IMR-90 (cell line): ENCODE measurements at regions not wholly inside any gene's neighbourhood (a gene's known extent, or its start where the extent isn't known, plus 50 kb on each side); places are given as distances from the start of the nearest gene placed in this dataset.

ENCODE experiments used
- ATAC-seq: fragments of 200-7000 bp; cut with Tn5 transposase; 2 replicates; pipeline ENCODE4 v1.9.1; 2020; ENCODE audit warnings: low read depth, mild to moderate bottlenecking, moderate library complexity
- BruUV-seq: library from RNA; stranded (reverse); fragments of 400-500 nt; replicated peaks from 2 replicates; lab custom pipeline; 2021; lab: Mats Ljungman, UMichigan
- CTCF ChIA-PET: fragments of 300-600 bp; formaldehyde crosslinking; extraction: SDS; loops from one replicate; lab custom pipeline; 2021; ENCODE audit warnings: antibody characterized with exemption; lab: Yijun Ruan, JAX
- POLR2A ChIA-PET: fragments of 300-600 bp; sonication (Branson Sonifier 250); formaldehyde crosslinking; loops from one replicate; lab custom pipeline; 2022; ENCODE audit warnings: antibody characterized with exemption; ENCODE audit not compliant: unreplicated experiment; lab: Charles Lee
- DNase-seq: peaks from one replicate; pipeline ENCODE4 v3.0.0; 2013
- H2AFZ ChIP-seq: replicated peaks from 2 replicates; pipeline ENCODE3; 2013; ENCODE audit warnings: low read length, mild to moderate bottlenecking; ENCODE audit not compliant: poor library complexity
- H2AK5ac ChIP-seq: 2 replicates; pipeline ENCODE4 v1.6.1; 2013; ENCODE audit warnings: low read depth, low read length, inconsistent platforms
- H2AK9ac ChIP-seq: replicated peaks from 2 replicates; pipeline ENCODE3; 2013; ENCODE audit warnings: mild to moderate bottlenecking, low read depth, low read length, moderate library complexity; ENCODE audit not compliant: poor library complexity
- H2BK120ac ChIP-seq: 2 replicates; pipeline ENCODE4 v1.6.1; 2013; ENCODE audit warnings: low read depth, low read length, inconsistent platforms
- H2BK15ac ChIP-seq: 3 replicates; pipeline ENCODE4 v1.6.1; 2013; ENCODE audit warnings: low read depth, low read length, inconsistent platforms
- H2BK20ac ChIP-seq: 2 replicates; pipeline ENCODE4 v1.6.1; 2013; ENCODE audit warnings: low read depth, mild to moderate bottlenecking, inconsistent platforms, low read length, moderate library complexity
- H2BK5ac ChIP-seq: 2 replicates; pipeline ENCODE4 v1.6.1; 2013; ENCODE audit warnings: mild to moderate bottlenecking, low read depth, low read length, inconsistent platforms; ENCODE audit not compliant: poor library complexity, severe bottlenecking
- H3K14ac ChIP-seq: replicated peaks from 2 replicates; pipeline ENCODE4 v1.6.1; 2013; ENCODE audit warnings: low read depth, low read length, inconsistent platforms
- H3K18ac ChIP-seq: 2 replicates; pipeline ENCODE4 v1.6.1; 2013; ENCODE audit warnings: low read depth, low read length, control low read depth
- H3K23ac ChIP-seq: 2 replicates; pipeline ENCODE4 v1.6.1; 2013; ENCODE audit warnings: low read depth, low read length, inconsistent platforms
- H3K27ac ChIP-seq: 2 replicates; pipeline ENCODE4 v1.5.1; 2013; ENCODE audit warnings: mild to moderate bottlenecking, control low read depth, low read length; ENCODE audit not compliant: insufficient read depth
- H3K27me3 ChIP-seq: 2 replicates; pipeline ENCODE4 v1.6.1; 2013; ENCODE audit warnings: low read length; ENCODE audit not compliant: control insufficient read depth, insufficient read depth
- H3K36me3 ChIP-seq: 2 replicates; pipeline ENCODE4 v1.6.1; 2013; ENCODE audit warnings: low read length, mixed read lengths; ENCODE audit not compliant: control insufficient read depth, insufficient read depth
- H3K4ac ChIP-seq: 2 replicates; pipeline ENCODE4 v1.6.1; 2013; ENCODE audit warnings: low read depth, low read length, inconsistent platforms
- H3K4me1 ChIP-seq: 2 replicates; pipeline ENCODE4 v1.6.1; 2013; ENCODE audit warnings: low read length, mixed read lengths; ENCODE audit not compliant: control insufficient read depth, insufficient read depth
- H3K4me2 ChIP-seq: 2 replicates; pipeline ENCODE4 v1.6.1; 2013; ENCODE audit warnings: low read depth, mild to moderate bottlenecking, control low read depth, low read length, moderate library complexity
- H3K4me3 ChIP-seq: 2 replicates; pipeline ENCODE4 v1.5.1; 2013; ENCODE audit warnings: low read depth, mild to moderate bottlenecking, control low read depth, low read length, moderate library complexity; ENCODE audit not compliant: insufficient read depth
- H3K56ac ChIP-seq: 2 replicates; pipeline ENCODE4 v1.6.1; 2013; ENCODE audit warnings: low read length, inconsistent platforms; ENCODE audit not compliant: insufficient read depth; ENCODE audit errors: extremely low read depth
- H3K79me1 ChIP-seq, 2 experiments: 2 replicates each; pipeline ENCODE4 v1.6.1; 2013; ENCODE audit warnings: low read length in 2 of 2, inconsistent platforms in 1 of 2, low read depth in 1 of 2
- H3K9ac ChIP-seq: 2 replicates; pipeline ENCODE4 v1.6.1; 2013; ENCODE audit warnings: low read depth, low read length, control low read depth
- H3K9me1 ChIP-seq: 2 replicates; pipeline ENCODE4 v1.6.1; 2013; ENCODE audit warnings: low read length, inconsistent platforms; ENCODE audit not compliant: insufficient read depth
- H3K9me3 ChIP-seq: 2 replicates; pipeline ENCODE4 v1.6.1; 2013; ENCODE audit warnings: low read length; ENCODE audit not compliant: control insufficient read depth, insufficient read depth
- H4K20me1 ChIP-seq: 2 replicates; pipeline ENCODE4 v1.6.1; 2013; ENCODE audit warnings: low read length, inconsistent platforms; ENCODE audit not compliant: insufficient read depth
- H4K5ac ChIP-seq: 2 replicates; pipeline ENCODE4 v1.6.1; 2013; ENCODE audit warnings: mild to moderate bottlenecking, low read depth, low read length, control low read depth
- H4K8ac ChIP-seq, 2 experiments: 2 replicates each; pipeline ENCODE4 v1.6.1; 2013; ENCODE audit warnings: low read depth in 2 of 2, low read length in 2 of 2, control low read depth in 1 of 2, inconsistent platforms in 1 of 2
- H4K91ac ChIP-seq: 2 replicates; pipeline ENCODE4 v1.6.1; 2013; ENCODE audit warnings: low read depth, low read length, inconsistent platforms; ENCODE audit not compliant: insufficient read depth
- BHLHE40 ChIP-seq: fragments of 150-350 bp; IDR thresholded peaks from 2 replicates; pipeline ENCODE4 v1.6.1; 2016; ENCODE audit warnings: mild to moderate bottlenecking, low read depth, low read length
- CEBPB ChIP-seq: IDR thresholded peaks from 2 replicates; pipeline ENCODE4 v1.6.1; 2012; ENCODE audit warnings: low read depth, low read length, improper control_type of control experiment
- MAZ ChIP-seq: IDR thresholded peaks from 2 replicates; pipeline ENCODE4 v1.6.1; 2012; ENCODE audit warnings: low read depth, mild to moderate bottlenecking, low read length, improper control_type of control experiment, moderate library complexity, borderline replicate concordance
- MXI1 ChIP-seq: IDR thresholded peaks from 2 replicates; pipeline ENCODE4 v1.6.1; 2012; ENCODE audit warnings: low read depth, mild to moderate bottlenecking, low read length, moderate library complexity, borderline replicate concordance
- NFE2L2 ChIP-seq: fragments of 150-350 bp; IDR thresholded peaks from 2 replicates; pipeline ENCODE4 v1.6.1; 2016; ENCODE audit warnings: low read depth, mild to moderate bottlenecking, low read length
- POLR2A ChIP-seq: IDR thresholded peaks from 2 replicates; pipeline ENCODE4 v1.6.1; 2012; ENCODE audit warnings: mild to moderate bottlenecking, low read depth, low read length
- RCOR1 ChIP-seq: IDR thresholded peaks from 2 replicates; pipeline ENCODE4 v1.6.1; 2012; ENCODE audit warnings: mild to moderate bottlenecking, low read length, improper control_type of control experiment; ENCODE audit not compliant: insufficient replicate concordance
- SMC3 ChIP-seq: fragments of 150-350 bp; IDR thresholded peaks from 2 replicates; pipeline ENCODE4 v1.6.1; 2016; ENCODE audit warnings: low read depth, mild to moderate bottlenecking, antibody characterized with exemption, low read length, moderate library complexity
- USF2 ChIP-seq: fragments of 150-350 bp; IDR thresholded peaks from 2 replicates; pipeline ENCODE4 v1.6.1; 2017; ENCODE audit warnings: mild to moderate bottlenecking, antibody characterized with exemption, low read length, low read depth
- WGBS, 2 experiments: methylation state at CpG; one replicate each; pipeline versions ENCODE4 v1.1.5 to v1.1.7; 2013; ENCODE audit warnings: missing lambda C conversion rate in 2 of 2; ENCODE audit not compliant: insufficient read length in 1 of 2; ENCODE audit errors: extremely low coverage in 2 of 2; 5-methylcytosine and 5-hydroxymethylcytosine counted together
- dilution Hi-C: fragments of 300-500 bp; cut with HindIII; formaldehyde crosslinking; loops from one replicate; pipeline ENCODE4 v1.14.3; 2018; ENCODE audit warnings: low sequenced_read_pairs; ENCODE audit not compliant: unreplicated experiment
- in situ Hi-C: fragments of 300-500 bp; cut with MboI; formaldehyde crosslinking; loops from 3 replicates; pipeline ENCODE4 v1.14.3; 2019; ENCODE audit warnings: low sequenced_read_pairs, inconsistent platforms, mixed read lengths
- intact Hi-C: fragments of 100-400 bp; cut with micrococcal nuclease; formaldehyde crosslinking; loops from 2 replicates; pipeline ENCODE4 v1.10.0; 2022
- TF ChIP-seq, protein P1 (sequence below): conservative IDR thresholded peaks from 2 replicates; pipeline ENCODE4 v1.5.1; 2012; ENCODE audit warnings: mild to moderate bottlenecking, low read depth, low read length, improper control_type of control experiment

DNA sequence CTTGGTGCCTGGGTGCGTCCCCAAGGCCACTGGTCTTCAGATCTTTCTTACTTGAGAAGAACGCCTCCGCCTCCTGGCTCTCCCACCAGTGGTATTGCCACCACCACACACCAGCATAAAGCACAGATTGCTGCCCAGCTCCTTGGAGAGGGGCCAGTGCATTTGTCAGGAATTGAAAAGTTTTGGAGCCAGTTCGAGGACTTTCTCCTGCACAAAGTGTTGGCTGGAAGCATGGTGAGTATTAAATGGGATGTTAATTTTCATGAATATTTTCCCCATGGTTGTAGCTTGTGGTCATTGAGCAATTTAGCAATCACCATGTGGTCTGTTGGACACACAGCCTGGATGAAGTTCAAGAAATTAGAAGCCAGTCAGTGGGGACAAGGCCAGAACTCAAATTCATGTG lies 684.6 kb upstream of the FANCL start:
- intact Hi-C loops (loop anchor here (2.0 kb wide), 1 partner anchor 13 kb away; no protein-coding TSS in a partner anchor), in situ Hi-C loops (no loop called here), dilution Hi-C loops (no loop called here)
- WGBS, 2 experiments, result no CpG with 5 or more reads among the region's 4 CpGs
- no peak overlapping the region for H2AK9ac ChIP-seq
- H3K4me3 ChIP-seq, result no peak overlapping the region
- H3K9me1 ChIP-seq, result peaks cover 2% of the 10 kb centered on the region
- peaks cover 10% of the 10 kb centered on the region; the same call in 1 of the 2 replicates for H3K4me1 ChIP-seq
- BruUV-seq, result no TSS peak
- no peaks in the 10 kb centered on the region for H3K79me1 ChIP-seq
- H3K36me3 ChIP-seq, result no peaks in the 10 kb centered on the region
- ChIA-PET POLR2A (no interaction called here), CTCF (no interaction called here)
- peak; percentile 46 for DNase-seq
- peak overlapping the region; percentile 34; the same call in 1 of the 2 replicates for H4K5ac ChIP-seq
- peak overlapping the region in 1 of 2 experiments; percentile 39; a peak in 2 of 4 replicates for H4K8ac ChIP-seq
- no peak overlapping the region for H3K4me2 ChIP-seq
- H3K27me3 ChIP-seq, result no peaks in the 10 kb centered on the region
- H2BK15ac ChIP-seq, result peak overlapping the region; percentile 74; the same call in 2 of the 3 replicates
- H3K9ac ChIP-seq, result no peak overlapping the region
- no peak overlapping the region for H2AFZ ChIP-seq
- 0 out of 2 replicates have a peak overlapping the region, but pooled peaks have one; percentile 30 for H3K14ac ChIP-seq
- ATAC-seq, result no peak
- no peak for TF ChIP-seq USF2
- peak; percentile 57 for TF ChIP-seq CEBPB
- 0 out of 2 replicates have a peak, but pooled peaks have one; percentile 20 for TF ChIP-seq MXI1
- TF ChIP-seq, protein P1, sequence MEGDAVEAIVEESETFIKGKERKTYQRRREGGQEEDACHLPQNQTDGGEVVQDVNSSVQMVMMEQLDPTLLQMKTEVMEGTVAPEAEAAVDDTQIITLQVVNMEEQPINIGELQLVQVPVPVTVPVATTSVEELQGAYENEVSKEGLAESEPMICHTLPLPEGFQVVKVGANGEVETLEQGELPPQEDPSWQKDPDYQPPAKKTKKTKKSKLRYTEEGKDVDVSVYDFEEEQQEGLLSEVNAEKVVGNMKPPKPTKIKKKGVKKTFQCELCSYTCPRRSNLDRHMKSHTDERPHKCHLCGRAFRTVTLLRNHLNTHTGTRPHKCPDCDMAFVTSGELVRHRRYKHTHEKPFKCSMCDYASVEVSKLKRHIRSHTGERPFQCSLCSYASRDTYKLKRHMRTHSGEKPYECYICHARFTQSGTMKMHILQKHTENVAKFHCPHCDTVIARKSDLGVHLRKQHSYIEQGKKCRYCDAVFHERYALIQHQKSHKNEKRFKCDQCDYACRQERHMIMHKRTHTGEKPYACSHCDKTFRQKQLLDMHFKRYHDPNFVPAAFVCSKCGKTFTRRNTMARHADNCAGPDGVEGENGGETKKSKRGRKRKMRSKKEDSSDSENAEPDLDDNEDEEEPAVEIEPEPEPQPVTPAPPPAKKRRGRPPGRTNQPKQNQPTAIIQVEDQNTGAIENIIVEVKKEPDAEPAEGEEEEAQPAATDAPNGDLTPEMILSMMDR, result no peak
- no peak for TF ChIP-seq POLR2A
- TF ChIP-seq RCOR1, result no peak
- TF ChIP-seq SMC3, result no peak
- TF ChIP-seq MAZ, result no peak
- TF ChIP-seq BHLHE40, result no peak
- no peak for TF ChIP-seq NFE2L2
- peak overlapping the region; percentile 69 for H2BK5ac ChIP-seq
- H3K23ac ChIP-seq, result no peak overlapping the region
- no peak overlapping the region for H3K27ac ChIP-seq
- no peaks in the 10 kb centered on the region for H4K20me1 ChIP-seq
- peak overlapping the region; percentile 70 for H2BK120ac ChIP-seq
- H3K18ac ChIP-seq, result peak overlapping the region; percentile 76; the same call in 1 of the 2 replicates
- H2AK5ac ChIP-seq, result peak overlapping the region; percentile 71
- H3K56ac ChIP-seq, result no peak overlapping the region
- H2BK20ac ChIP-seq, result peak overlapping the region; percentile 64
- H3K9me3 ChIP-seq, result no peaks in the 10 kb centered on the region
- H3K4ac ChIP-seq, result peak overlapping the region; percentile 69
- H4K91ac ChIP-seq, result peak overlapping the region; percentile 87
